Tibial nerve (tissue), 4 donors: ENCODE measurements at regions not wholly inside any gene's neighbourhood (a gene's known extent, or its start where the extent isn't known, plus 50 kb on each side); places are given as distances from the start of the nearest gene placed in this dataset.

Experiments
- DNase-seq, 2 donors: peaks; one replicate each; pipeline ENCODE4 v3.0.0-alpha.2; 2019; ENCODE audit warnings: low spot score in 2 of 2
- H3K27ac ChIP-seq, 4 donors: fragments of 200-600 bp; sonication (generic) in 3 of 4; one replicate each; pipeline ENCODE4 v1.5.1; 2017 to 2019; ENCODE audit warnings: mild to moderate bottlenecking in 1 of 4
- H3K27me3 ChIP-seq, 2 donors: fragments of 200-600 bp; sonication (generic) in 1 of 2; one replicate each; pipeline versions ENCODE4 v1.5.1 to v1.6.0; 2017 to 2019
- H3K36me3 ChIP-seq, 3 donors: fragments of 200-600 bp; sonication (generic); one replicate each; pipeline ENCODE4 v1.5.1; 2018 to 2019
- H3K4me1 ChIP-seq, 4 donors: fragments of 200-600 bp; sonication (generic) in 3 of 4; one replicate each; pipeline ENCODE4 v1.5.1; 2017 to 2019
- H3K4me3 ChIP-seq, 4 donors: fragments of 200-600 bp; sonication (generic) in 3 of 4; one replicate each; pipeline ENCODE4 v1.5.1; 2017 to 2019; ENCODE audit warnings: mild to moderate bottlenecking in 1 of 4, moderate library complexity in 1 of 4
- H3K9me3 ChIP-seq, 4 donors: fragments of 200-600 bp; sonication (generic) in 3 of 4; one replicate each; pipeline ENCODE4 v1.5.1; 2017 to 2019
- CTCF ChIP-seq, 5 experiments: fragments of 200-600 bp in 3 of 5; fragments of 450-650 bp in 2 of 5; sonication (generic) in 3 of 5; IDR thresholded peaks; one replicate each; pipeline ENCODE4 v1.5.1; 2016 to 2019; ENCODE audit warnings: antibody characterized with exemption in 5 of 5, mild to moderate bottlenecking in 3 of 5, moderate library complexity in 2 of 5
- EP300 ChIP-seq, 2 donors: sonication (generic); formaldehyde crosslinking; IDR thresholded peaks; one replicate each; pipeline ENCODE4 v1.6.1; 2017; ENCODE audit warnings: antibody characterized with exemption in 2 of 2, mild to moderate bottlenecking in 1 of 2
- POLR2A ChIP-seq, 2 donors: fragments of 450-650 bp; IDR thresholded peaks; one replicate each; pipeline ENCODE4 v1.6.1; 2017; ENCODE audit warnings: antibody characterized with exemption in 2 of 2, mild to moderate bottlenecking in 2 of 2, moderate library complexity in 2 of 2
- WGBS, 2 donors: methylation state at CpG; one replicate each; pipeline ENCODE4 v1.1.5; 2018; 5-methylcytosine and 5-hydroxymethylcytosine counted together

- H3K36me3 ChIP-seq = no peaks in the 10 kb centered on the region
- no peaks in the 10 kb centered on the region for H3K27me3 ChIP-seq
- 85 to 86% methylated on average over 3 of the region's 3 CpGs for WGBS, 2 donors
- no peak overlapping the region for H3K27ac ChIP-seq
- no peaks in the 10 kb centered on the region for H3K4me1 ChIP-seq
- no peaks in the 10 kb centered on the region for H3K9me3 ChIP-seq
- no peak overlapping the region for H3K4me3 ChIP-seq
- TF ChIP-seq POLR2A (IDR thresholded peaks at IDR 0.05) (no peak), EP300 (IDR thresholded peaks at IDR 0.05) (no peak), CTCF (IDR thresholded peaks at IDR 0.05) (no peak)
- DNase-seq = no peak
Measured at GRCh38 chr2:146031158-146031557, 1511.2 kb upstream of the ZEB2 start.

- no peak for DNase-seq
- no peaks in the 10 kb centered on the region for H3K9me3 ChIP-seq
- WGBS, 2 donors = 69 to 73% methylated on average over 2 of the region's 2 CpGs
Measured at GRCh38 chr2:146027156-146027555, 1507.2 kb upstream of the ZEB2 start.

GRCh38 chr2:146025519-146025918, 1505.6 kb upstream of the ZEB2 start:
- Histone ChIP-seq H3K27me3 (no peaks in the 10 kb centered on the region), H3K9me3 (no peaks in the 10 kb centered on the region)
- 96 to 98% methylated on average over 1 of the region's 1 CpG for WGBS, 2 donors

More at GRCh38 chr2:146027156-146027555, 1507.2 kb upstream of the ZEB2 start:
- no peaks in the 10 kb centered on the region for H3K27me3 ChIP-seq
- H3K27ac ChIP-seq = no peak overlapping the region
- TF ChIP-seq CTCF (IDR thresholded peaks at IDR 0.05) (no peak), EP300 (IDR thresholded peaks at IDR 0.05) (no peak), POLR2A (IDR thresholded peaks at IDR 0.05) (no peak)
- no peaks in the 10 kb centered on the region for H3K36me3 ChIP-seq
- H3K4me1 ChIP-seq = no peaks in the 10 kb centered on the region
- no peak overlapping the region for H3K4me3 ChIP-seq

GRCh38 chr2:146024212-146024743, 1504.4 kb upstream of the ZEB2 start:
- no peaks in the 10 kb centered on the region for H3K4me1 ChIP-seq
- H3K27ac ChIP-seq = no peak overlapping the region
- no peak overlapping the region for H3K4me3 ChIP-seq
- no peaks in the 10 kb centered on the region for H3K36me3 ChIP-seq
- no peaks in the 10 kb centered on the region for H3K9me3 ChIP-seq
- TF ChIP-seq CTCF (IDR thresholded peaks at IDR 0.05) (no peak), EP300 (IDR thresholded peaks at IDR 0.05) (no peak), POLR2A (IDR thresholded peaks at IDR 0.05) (no peak)
- WGBS, 2 donors = 59 to 69% methylated on average over 1 of the region's 1 CpG
- no peak for DNase-seq
- no peaks in the 10 kb centered on the region for H3K27me3 ChIP-seq

More at GRCh38 chr2:146025519-146025918, 1505.6 kb upstream of the ZEB2 start:
- TF ChIP-seq EP300 (IDR thresholded peaks at IDR 0.05) (no peak), POLR2A (IDR thresholded peaks at IDR 0.05) (no peak), CTCF (IDR thresholded peaks at IDR 0.05) (no peak)
- no peak for DNase-seq
- no peak overlapping the region for H3K27ac ChIP-seq
- H3K4me3 ChIP-seq = no peak overlapping the region
- no peaks in the 10 kb centered on the region for H3K36me3 ChIP-seq
- H3K4me1 ChIP-seq = no peaks in the 10 kb centered on the region

- no peak overlapping the region for H3K4me3 ChIP-seq
- no peak for TF ChIP-seq EP300 (IDR thresholded peaks at IDR 0.05)
- no peak for TF ChIP-seq POLR2A (IDR thresholded peaks at IDR 0.05)
- no peak for TF ChIP-seq CTCF (IDR thresholded peaks at IDR 0.05)
- no peaks in the 10 kb centered on the region for H3K9me3 ChIP-seq
- no peak overlapping the region for H3K27ac ChIP-seq
- no peaks in the 10 kb centered on the region for H3K27me3 ChIP-seq
- H3K36me3 ChIP-seq = no peaks in the 10 kb centered on the region
- no peaks in the 10 kb centered on the region for H3K4me1 ChIP-seq
- DNase-seq = no peak
Measured at GRCh38 chr2:146004462-146004861, 1484.5 kb upstream of the ZEB2 start.
